GM18507 (cell line): ENCODE measurements at regions not wholly inside any gene's neighbourhood (a gene's known extent, or its start where the extent isn't known, plus 50 kb on each side); places are given as distances from the start of the nearest gene placed in this dataset.
"Not testable (repeated sequence)": the region's sequence is repeated elsewhere in the genome, so short reads cannot be mapped to it uniquely, and the experiment has no call there.

Experiments used
- DNase-seq: peaks from one replicate; pipeline ENCODE4 v3.0.0; 2011; ENCODE audit warnings: low read depth; ENCODE audit not compliant: insufficient read length; ENCODE audit errors: extremely low spot score
- FAIRE-seq: peaks from 2 replicates; lab custom pipeline; 2011; peaks lifted over from hg19 to GRCh38; lab: Jason Lieb, UNC

DNA sequence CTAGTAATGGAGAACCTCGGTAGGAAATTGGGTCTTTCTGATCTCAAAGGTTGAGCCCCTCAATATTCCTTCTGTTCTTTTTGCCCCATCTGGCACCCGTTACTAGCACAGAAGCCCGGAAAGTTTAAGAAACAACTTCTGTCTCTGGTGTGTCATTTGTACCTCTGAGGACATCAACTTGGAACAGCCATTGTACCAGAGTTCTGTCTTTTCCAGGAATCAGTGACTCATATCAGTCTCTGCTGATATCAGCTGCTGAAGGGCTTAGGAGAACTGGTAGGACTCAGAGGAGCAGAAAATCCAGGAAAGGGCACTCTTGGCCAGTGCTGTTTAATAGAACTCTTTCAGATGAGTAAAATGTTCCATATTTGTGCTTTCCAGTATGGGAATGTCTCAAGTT lies 78.3 kb upstream of the CHD6 start:
- no peak for DNase-seq
- no peak for FAIRE-seq

DNA sequence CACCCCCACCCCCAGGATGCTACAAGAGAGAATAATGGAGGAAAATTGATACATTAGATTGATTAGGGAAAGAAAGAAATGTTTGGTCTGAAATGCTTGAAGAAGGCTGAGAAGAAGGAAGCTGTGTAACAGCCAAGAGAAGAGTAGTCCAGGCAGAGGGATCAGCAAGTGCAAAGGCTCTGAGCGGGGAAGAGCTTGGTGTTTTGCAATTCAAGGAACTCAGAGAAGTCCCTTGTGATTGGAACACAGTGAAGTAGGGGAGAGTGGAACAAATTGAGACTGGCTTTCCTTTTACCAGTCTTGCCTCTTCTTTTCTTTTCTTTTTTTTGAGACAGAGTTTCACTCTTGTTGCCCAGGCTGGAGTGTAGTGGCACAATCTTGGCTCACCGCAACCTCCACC lies 76.6 kb upstream of the CHD6 start:
- FAIRE-seq (no peak), DNase-seq (no peak)

DNA sequence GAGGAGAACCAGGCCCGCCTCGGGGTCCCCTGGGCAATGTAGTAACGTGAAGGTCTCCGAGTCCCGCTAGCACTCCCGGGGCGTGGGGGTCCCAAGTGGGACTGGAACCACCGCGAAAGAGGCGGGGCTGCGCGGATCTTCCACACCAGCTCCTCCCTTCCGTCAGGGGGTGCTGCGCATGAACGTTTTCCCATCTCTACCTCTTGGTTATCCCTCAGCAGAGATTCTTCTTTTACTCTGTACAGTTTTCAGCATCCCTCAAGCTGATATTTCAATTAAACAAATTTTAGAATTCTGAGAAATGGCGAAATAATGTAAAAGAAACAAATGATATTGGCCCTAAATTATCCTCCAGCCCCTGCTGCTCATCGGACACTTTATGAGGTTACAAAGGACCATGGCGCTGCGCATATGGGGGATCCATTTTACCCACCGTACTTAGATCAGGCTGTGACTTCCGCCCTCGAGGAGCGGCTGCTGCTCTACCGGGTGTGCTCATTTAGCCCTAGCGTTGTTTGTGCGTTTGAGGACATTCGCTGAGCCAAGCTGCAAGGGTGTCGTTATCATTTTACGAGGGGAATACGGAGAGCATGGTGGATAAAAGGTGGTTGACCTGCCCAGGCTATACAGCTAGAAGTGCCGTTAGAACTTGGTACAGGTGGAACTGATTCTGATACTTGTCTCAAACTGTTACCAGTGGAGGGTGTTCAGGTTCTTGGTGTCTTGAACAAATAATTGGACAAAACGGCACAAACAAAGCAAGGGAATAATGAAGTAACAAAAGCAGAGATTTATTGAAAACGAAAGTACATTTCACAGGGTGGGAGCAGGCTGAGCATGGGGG lies 75.2 kb upstream of the CHD6 start:
- peak; percentile 94 for FAIRE-seq
- peak; percentile 50 for DNase-seq

DNA sequence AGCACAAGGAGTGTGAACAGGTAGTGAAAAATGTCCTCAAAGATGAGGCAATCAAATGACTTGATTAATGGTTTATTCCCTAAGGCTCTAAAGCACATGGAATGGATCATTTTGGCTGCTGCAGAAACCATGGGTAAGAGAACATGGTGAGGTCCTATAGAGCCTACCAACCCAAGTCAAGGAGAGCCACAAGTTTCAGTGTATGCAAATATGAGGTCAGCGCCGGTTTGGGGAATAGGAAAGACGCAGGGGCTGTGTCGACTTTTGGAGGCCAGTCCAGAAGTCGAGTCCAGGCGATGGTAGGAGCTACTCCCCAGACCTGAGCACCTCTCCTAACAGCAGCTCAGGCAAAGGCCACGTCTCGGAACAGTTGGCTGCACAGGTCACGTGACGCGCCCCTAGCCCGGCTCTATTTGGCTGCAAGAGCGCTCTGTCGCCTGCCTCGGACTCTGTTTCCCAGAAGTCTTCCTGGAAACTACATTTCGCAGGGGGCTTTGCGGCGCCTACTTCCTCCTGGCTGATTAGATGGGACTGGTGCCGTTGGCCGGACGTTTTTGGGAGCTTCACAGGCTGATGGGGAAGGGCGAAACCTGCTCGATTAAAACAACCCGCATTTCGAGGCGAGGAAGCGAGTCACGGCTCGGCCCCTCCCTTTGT lies 74.4 kb upstream of the CHD6 start:
- DNase-seq (no peak), FAIRE-seq (peak; percentile 71)

DNA sequence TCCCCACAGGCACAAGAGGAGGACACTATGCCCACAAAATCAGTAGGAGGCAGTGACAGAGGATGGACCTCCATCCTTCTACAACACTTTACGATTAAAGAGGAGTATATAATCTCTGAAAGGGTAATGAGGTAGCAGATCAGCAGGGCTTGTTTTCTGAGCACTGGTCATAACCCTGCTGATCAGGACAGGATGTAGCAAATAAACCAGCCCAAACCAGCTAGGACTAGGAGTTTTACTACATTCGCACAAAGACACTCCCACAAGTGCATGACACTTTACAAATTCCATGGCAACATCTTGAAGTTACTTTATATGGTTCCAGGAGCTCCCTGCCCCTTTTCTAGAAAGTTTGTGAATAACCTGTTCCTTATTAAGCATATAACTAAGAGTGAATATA lies 73.3 kb upstream of the CHD6 start:
- DNase-seq (no peak), FAIRE-seq (no peak)

DNA sequence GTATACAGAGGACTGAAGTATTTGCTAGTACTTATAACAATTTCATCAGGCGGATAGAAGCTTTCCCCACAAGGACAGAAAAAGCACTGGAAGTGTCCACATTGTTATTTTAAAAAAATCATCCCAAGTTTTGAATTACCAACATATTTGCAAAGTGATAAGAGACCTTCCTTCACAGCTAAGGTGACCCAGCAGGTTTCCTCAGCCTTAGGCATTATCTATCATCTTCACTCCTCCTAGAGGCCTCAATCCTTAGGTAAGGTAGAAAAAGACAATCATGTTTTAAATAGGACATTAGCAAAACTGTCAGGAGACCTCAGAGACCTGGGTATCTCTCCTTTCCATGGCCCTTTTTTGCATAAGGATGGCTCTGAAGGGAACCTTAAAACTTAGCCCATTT lies 72.5 kb upstream of the CHD6 start:
- FAIRE-seq = no peak

DNA sequence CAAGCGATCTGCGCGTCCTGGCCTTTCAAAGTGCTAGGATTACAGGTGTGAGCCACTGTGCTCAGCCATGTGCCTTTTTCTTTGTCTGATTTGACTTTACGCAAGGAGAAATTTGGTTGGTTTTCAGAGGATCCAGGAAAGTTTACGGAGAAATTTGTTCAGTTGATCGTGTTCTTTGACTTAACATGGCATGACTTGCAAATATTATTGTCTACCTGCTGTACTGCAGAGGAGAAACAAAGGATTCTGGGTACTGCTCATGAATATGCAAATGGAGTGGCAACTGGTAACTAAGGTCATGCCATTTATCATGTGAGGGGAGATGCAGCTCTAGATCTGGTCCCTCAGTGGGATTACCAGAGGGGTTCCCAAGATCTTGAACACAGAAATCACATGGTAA lies 68.8 kb upstream of the CHD6 start:
- FAIRE-seq (no peak), DNase-seq (no peak)

More for the DNA sequence above, 72.5 kb upstream of the CHD6 start:
- no peak for DNase-seq

DNA sequence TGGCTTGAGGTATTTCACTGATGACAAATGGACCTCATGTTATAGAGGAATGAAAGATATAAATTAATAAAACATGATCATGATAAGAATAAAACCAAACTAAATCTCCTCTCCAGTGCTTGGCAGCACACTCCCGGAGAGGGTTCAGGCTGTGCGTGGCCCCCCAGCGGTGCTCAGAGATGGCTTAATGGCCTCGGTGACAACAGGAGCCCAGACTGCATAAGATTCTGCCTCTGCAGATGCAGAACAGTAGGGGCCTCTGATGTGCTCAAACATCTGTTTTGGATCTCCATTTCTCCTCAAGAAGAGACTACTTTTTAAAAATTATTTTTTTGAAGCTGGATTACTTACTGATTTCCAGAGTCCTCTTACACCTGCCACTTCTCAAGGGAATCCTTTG lies 67.0 kb upstream of the CHD6 start:
- FAIRE-seq = not testable (repeated sequence)

DNA sequence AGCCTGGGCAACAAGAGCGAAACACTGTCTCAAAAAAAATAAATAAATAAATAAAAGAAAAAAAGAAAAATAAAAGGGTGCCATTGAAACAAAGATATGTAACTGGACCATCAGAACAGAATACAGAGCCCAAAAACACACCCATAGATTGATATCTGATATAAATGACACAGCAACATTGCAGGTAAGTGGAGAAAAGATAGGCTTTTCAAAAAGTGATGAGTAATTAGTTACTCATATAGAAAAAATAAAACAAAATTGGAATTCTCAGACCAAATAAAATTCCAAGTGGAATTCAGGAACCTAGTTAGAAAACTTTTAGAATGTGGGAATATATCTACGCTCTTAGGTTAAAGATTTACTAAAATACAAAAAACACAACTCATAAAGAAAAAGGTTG lies 60.6 kb upstream of the CHD6 start:
- DNase-seq = no peak
- FAIRE-seq = no peak

More for the DNA sequence above, 67.0 kb upstream of the CHD6 start:
- DNase-seq = not testable (repeated sequence)

DNA sequence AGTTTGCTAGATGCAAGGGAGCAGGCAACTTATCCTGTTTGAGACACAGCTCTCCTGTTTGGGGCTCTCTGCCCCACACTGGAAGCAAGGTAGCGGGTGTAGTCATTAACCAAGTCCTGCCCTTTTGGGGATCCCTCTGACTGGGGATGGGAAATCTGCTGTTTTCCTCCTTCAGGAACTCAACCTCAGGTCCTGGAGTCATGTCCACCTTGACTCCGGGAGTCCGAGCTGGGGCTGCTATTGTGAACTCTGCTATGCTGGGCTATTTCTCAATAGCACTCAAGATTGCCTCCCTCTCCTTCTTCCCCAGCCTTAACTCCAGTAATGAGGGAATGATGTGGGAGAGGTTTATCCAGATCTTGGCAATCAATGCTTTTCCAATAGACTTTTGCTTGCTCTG lies 54.1 kb upstream of the CHD6 start:
- FAIRE-seq = no peak
- DNase-seq = no peak

DNA sequence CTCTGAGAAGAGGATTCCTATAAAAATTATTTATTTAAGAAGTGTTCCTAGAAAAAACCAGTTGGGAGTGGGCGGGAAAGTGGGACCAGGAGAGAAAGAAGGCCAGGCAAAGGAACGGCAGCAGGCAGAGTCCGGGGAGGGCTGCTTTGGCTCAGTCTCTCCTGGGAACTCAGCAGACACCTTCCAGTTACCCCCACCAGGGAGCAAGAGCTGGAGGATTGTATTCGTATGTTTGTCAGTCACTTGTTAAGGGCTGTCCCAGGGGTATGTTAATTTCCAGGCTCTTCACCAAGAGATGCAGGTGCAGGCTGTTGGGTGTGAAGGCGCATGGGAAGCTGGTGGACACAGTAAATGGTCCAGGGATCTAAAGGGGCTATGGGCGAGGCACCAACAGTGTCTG lies 53.0 kb upstream of the CHD6 start:
- DNase-seq (no peak), FAIRE-seq (no peak)

DNA sequence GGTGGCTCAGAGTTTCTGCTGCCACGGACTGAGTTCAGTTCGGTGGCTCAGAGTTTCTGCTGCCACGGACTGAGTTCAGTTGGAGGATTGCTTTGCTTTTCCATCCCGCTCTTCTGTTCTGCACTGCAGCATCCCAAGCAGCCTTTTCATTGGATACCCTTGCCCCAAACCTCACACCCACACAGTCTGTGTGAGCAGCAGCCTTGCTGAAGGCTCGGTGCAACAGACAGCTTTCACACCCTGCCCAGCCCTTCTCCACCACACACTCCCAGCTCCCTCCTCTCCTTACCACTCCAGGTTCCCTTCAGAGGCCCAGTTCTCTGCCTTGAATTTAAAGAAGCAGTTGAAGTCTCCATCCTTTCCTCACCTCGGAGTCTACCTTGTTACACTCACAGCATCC lies 52.5 kb upstream of the CHD6 start:
- no peak for FAIRE-seq
- no peak for DNase-seq

DNA sequence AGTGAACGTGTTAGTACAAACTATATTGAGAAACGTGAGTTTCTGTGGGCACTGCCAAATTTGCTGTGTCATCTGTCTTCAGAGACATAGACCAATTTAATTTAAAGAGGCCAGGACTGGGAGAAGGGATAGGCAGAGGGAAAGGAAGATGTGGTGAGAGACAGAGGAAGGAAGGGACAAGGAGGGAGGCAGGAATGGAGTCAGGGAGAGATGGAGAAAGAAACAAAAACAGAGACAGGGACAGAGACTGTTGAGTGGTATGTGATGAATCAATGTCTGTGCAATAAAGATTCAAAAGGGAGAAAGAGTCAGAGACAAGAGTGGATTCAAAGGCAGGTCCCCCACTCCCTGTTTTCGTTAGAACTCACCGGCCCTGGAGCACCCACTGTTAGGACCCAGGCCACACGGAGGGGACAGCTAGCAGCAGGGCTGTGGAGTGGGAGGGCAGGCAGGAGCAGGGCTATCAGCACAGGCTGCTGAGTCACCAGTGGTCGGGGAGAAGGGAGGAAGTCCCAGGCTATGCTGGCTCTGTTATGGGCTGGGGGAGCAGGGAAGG lies 51.6 kb upstream of the CHD6 start:
- FAIRE-seq (no peak), DNase-seq (no peak)

DNA sequence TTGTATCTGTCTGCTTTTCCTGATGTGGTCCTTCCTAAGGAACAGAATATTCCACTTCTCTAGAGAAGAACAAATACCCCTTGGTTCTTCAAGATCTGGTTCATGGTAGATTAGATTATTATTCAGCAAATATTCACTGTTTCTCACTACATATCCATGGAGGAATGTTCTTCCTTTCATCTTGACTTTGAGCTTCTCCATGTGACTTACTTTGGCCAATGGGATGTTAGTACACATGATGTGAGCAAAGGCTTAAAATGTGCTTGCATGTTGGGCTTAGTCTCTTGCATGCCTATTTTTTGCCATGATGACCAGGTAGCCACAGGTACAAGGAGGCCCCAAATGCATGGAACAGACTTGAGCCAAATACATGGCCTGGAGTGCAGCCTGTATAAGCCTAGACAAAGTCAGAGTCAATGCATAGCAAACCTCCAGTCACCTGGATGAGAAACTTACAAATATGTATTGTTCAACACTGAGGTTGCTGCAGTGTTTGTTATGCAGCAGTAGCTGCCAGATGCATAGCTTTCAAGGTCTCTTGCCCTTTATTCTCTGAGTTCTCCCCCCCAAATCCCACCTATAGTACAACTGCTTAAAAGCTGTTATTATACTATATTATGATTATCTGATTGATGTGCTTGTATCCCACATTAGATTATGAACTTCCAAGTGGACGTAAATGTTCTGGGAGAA lies 50.0 kb upstream of the CHD6 start:
- FAIRE-seq (no peak), DNase-seq (no peak)
